ENCODE measurements at regions not wholly inside any gene's neighbourhood (a gene's known extent, or its start where the extent isn't known, plus 50 kb on each side); places are given as distances from the start of the nearest gene placed in this dataset.
A peak's percentile ranks its signal among the peaks of the same experiment; 100 is the strongest.
"Not testable (repeated sequence)": the region's sequence is repeated elsewhere in the genome, so short reads cannot be mapped to it uniquely, and the experiment has no call there.

GRCh38 chr13:111064661-111065060 is 50.4 kb upstream of the ARHGEF7 start:
- WGBS, 2 donors = 94 to 97% methylated on average over 3 of the region's 3 CpGs
- ATAC-seq (ENCODE audit: low FRiP score) (no peak), DNase-seq (no peak)
- no peak overlapping the region for H3K4me3 ChIP-seq (ENCODE audit: low read length in 2 of 2)
- no peaks in the 10 kb centered on the region for H3K4me1 ChIP-seq (ENCODE audit: control insufficient read depth in 1 of 2, insufficient read depth in 2 of 2, low read length in 2 of 2)
- no peaks in the 10 kb centered on the region for H3K27me3 ChIP-seq (ENCODE audit: control insufficient read depth in 1 of 2, insufficient read depth in 2 of 2, low read length in 1 of 2)
- H3K9me3 ChIP-seq (ENCODE audit: control insufficient read depth, low read length) = no peaks in the 10 kb centered on the region
- intact Hi-C loops (cut with DNase I) = loop anchor here (5.0 to 10.0 kb wide), 2 partner anchors 48 to 390 kb away; no protein-coding TSS in a partner anchor
- H3K27ac ChIP-seq (ENCODE audit: low read depth in 1 of 2, low read length in 2 of 2) = no peak overlapping the region
- H3K36me3 ChIP-seq (ENCODE audit: control insufficient read depth in 1 of 2, insufficient read depth in 2 of 2, low read length in 1 of 2) = no peaks in the 10 kb centered on the region

- no peak overlapping the region for H3K4me3 ChIP-seq (ENCODE audit: low read length in 2 of 2)
- no peak for ATAC-seq (ENCODE audit: low FRiP score)
- intact Hi-C loops (cut with DNase I) = loop anchor here in 1 of 2 donors (10.0 kb wide), 1 partner anchor 392 kb away; no protein-coding TSS in a partner anchor
- H3K36me3 ChIP-seq (ENCODE audit: control insufficient read depth in 1 of 2, insufficient read depth in 2 of 2, low read length in 1 of 2) = no peaks in the 10 kb centered on the region
- no peak overlapping the region for H3K27ac ChIP-seq (ENCODE audit: low read depth in 1 of 2, low read length in 2 of 2)
- H3K4me1 ChIP-seq (ENCODE audit: control insufficient read depth in 1 of 2, insufficient read depth in 2 of 2, low read length in 2 of 2) = no peaks in the 10 kb centered on the region
- no peaks in the 10 kb centered on the region for H3K9me3 ChIP-seq (ENCODE audit: control insufficient read depth, low read length)
- no peaks in the 10 kb centered on the region for H3K27me3 ChIP-seq (ENCODE audit: control insufficient read depth in 1 of 2, insufficient read depth in 2 of 2, low read length in 1 of 2)
- no peak for DNase-seq
- WGBS, 2 donors = 62 to 68% methylated on average over 2 of the region's 2 CpGs
Measured at GRCh38 chr13:111062966-111063365, 52.1 kb upstream of the ARHGEF7 start.

GRCh38 chr13:111062305-111062704 is 52.8 kb upstream of the ARHGEF7 start:
- no peaks in the 10 kb centered on the region for H3K27me3 ChIP-seq (ENCODE audit: control insufficient read depth in 1 of 2, insufficient read depth in 2 of 2, low read length in 1 of 2)
- no peak overlapping the region for H3K27ac ChIP-seq (ENCODE audit: low read depth in 1 of 2, low read length in 2 of 2)
- no peaks in the 10 kb centered on the region for H3K9me3 ChIP-seq (ENCODE audit: control insufficient read depth, low read length)
- ATAC-seq (ENCODE audit: low FRiP score) (peak; percentile 11), DNase-seq (no peak)
- no peaks in the 10 kb centered on the region for H3K4me1 ChIP-seq (ENCODE audit: control insufficient read depth in 1 of 2, insufficient read depth in 2 of 2, low read length in 2 of 2)
- H3K36me3 ChIP-seq (ENCODE audit: control insufficient read depth in 1 of 2, insufficient read depth in 2 of 2, low read length in 1 of 2) = no peaks in the 10 kb centered on the region
- WGBS, 2 donors = 92% methylated on average over 7 of the region's 7 CpGs
- no peak overlapping the region for H3K4me3 ChIP-seq (ENCODE audit: low read length in 2 of 2)
- intact Hi-C loops (cut with DNase I) = loop anchor here in 1 of 2 donors (10.0 kb wide), 1 partner anchor 392 kb away; no protein-coding TSS in a partner anchor

GRCh38 chr13:111061358-111062045 is 53.6 kb upstream of the ARHGEF7 start:
- ATAC-seq (ENCODE audit: low FRiP score) (no peak), DNase-seq (no peak)
- Histone ChIP-seq H3K27ac (ENCODE audit: low read depth in 1 of 2, low read length in 2 of 2) (no peak overlapping the region), H3K27me3 (ENCODE audit: control insufficient read depth in 1 of 2, insufficient read depth in 2 of 2, low read length in 1 of 2) (no peaks in the 10 kb centered on the region), H3K36me3 (ENCODE audit: control insufficient read depth in 1 of 2, insufficient read depth in 2 of 2, low read length in 1 of 2) (no peaks in the 10 kb centered on the region), H3K9me3 (ENCODE audit: control insufficient read depth, low read length) (no peaks in the 10 kb centered on the region), H3K4me1 (ENCODE audit: control insufficient read depth in 1 of 2, insufficient read depth in 2 of 2, low read length in 2 of 2) (no peaks in the 10 kb centered on the region), H3K4me3 (ENCODE audit: low read length in 2 of 2) (no peak overlapping the region)
- intact Hi-C loops (cut with DNase I) = loop anchor here in 1 of 2 donors (10.0 kb wide), 1 partner anchor 393 kb away; no protein-coding TSS in a partner anchor
- 91 to 92% methylated on average over 7 of the region's 7 CpGs for WGBS, 2 donors

- Histone ChIP-seq H3K4me1 (ENCODE audit: control insufficient read depth in 1 of 2, insufficient read depth in 2 of 2, low read length in 2 of 2) (no peaks in the 10 kb centered on the region), H3K4me3 (ENCODE audit: low read length in 2 of 2) (no peak overlapping the region), H3K9me3 (ENCODE audit: control insufficient read depth, low read length) (no peaks in the 10 kb centered on the region), H3K36me3 (ENCODE audit: control insufficient read depth in 1 of 2, insufficient read depth in 2 of 2, low read length in 1 of 2) (no peaks in the 10 kb centered on the region), H3K27me3 (ENCODE audit: control insufficient read depth in 1 of 2, insufficient read depth in 2 of 2, low read length in 1 of 2) (no peaks in the 10 kb centered on the region), H3K27ac (ENCODE audit: low read depth in 1 of 2, low read length in 2 of 2) (no peak overlapping the region)
- DNase-seq (no peak), ATAC-seq (ENCODE audit: low FRiP score) (no peak)
- intact Hi-C loops (cut with DNase I) = loop anchor here in 1 of 2 donors (10.0 kb wide), 1 partner anchor 394 kb away; no protein-coding TSS in a partner anchor
- 86 to 93% methylated on average over 4 of the region's 4 CpGs for WGBS, 2 donors
Measured at GRCh38 chr13:111060237-111060919, 54.7 kb upstream of the ARHGEF7 start.

- Histone ChIP-seq H3K27me3 (ENCODE audit: control insufficient read depth in 1 of 2, insufficient read depth in 2 of 2, low read length in 1 of 2) (no peaks in the 10 kb centered on the region), H3K4me3 (ENCODE audit: low read length in 2 of 2) (no peak overlapping the region), H3K4me1 (ENCODE audit: control insufficient read depth in 1 of 2, insufficient read depth in 2 of 2, low read length in 2 of 2) (no peaks in the 10 kb centered on the region), H3K9me3 (ENCODE audit: control insufficient read depth, low read length) (no peaks in the 10 kb centered on the region), H3K27ac (ENCODE audit: low read depth in 1 of 2, low read length in 2 of 2) (no peak overlapping the region), H3K36me3 (ENCODE audit: control insufficient read depth in 1 of 2, insufficient read depth in 2 of 2, low read length in 1 of 2) (no peaks in the 10 kb centered on the region)
- intact Hi-C loops (cut with DNase I) = no loop called here
- DNase-seq (no peak), ATAC-seq (ENCODE audit: low FRiP score) (no peak)
- 75 to 83% methylated on average over 5 of the region's 5 CpGs for WGBS, 2 donors
Measured at GRCh38 chr13:111058796-111059506, 56.2 kb upstream of the ARHGEF7 start.

GRCh38 chr13:111058339-111058738 is 56.8 kb upstream of the ARHGEF7 start:
- ATAC-seq (ENCODE audit: low FRiP score); H3K36me3 ChIP-seq (ENCODE audit: control insufficient read depth in 1 of 2, insufficient read depth in 2 of 2, low read length in 1 of 2); H3K27ac ChIP-seq (ENCODE audit: low read depth in 1 of 2, low read length in 2 of 2); DNase-seq; H3K27me3 ChIP-seq (ENCODE audit: control insufficient read depth in 1 of 2, insufficient read depth in 2 of 2, low read length in 1 of 2); H3K4me1 ChIP-seq (ENCODE audit: control insufficient read depth in 1 of 2, insufficient read depth in 2 of 2, low read length in 2 of 2); H3K9me3 ChIP-seq (ENCODE audit: control insufficient read depth, low read length); intact Hi-C loops (cut with DNase I); H3K4me3 ChIP-seq (ENCODE audit: low read length in 2 of 2): not testable (repeated sequence)

- DNase-seq = not testable (repeated sequence)
- 89 to 90% methylated on average over 19 to 21 of the region's 21 CpGs for WGBS, 2 donors
- intact Hi-C loops (cut with DNase I) = loop anchor here in 1 of 2 donors (2.0 kb wide), 1 partner anchor 137 kb away; the partner anchor contains the start of gene ANKRD10
Measured at GRCh38 chr13:111051726-111052232, 63.3 kb upstream of the ARHGEF7 start.

More at GRCh38 chr13:111051726-111052232, 63.3 kb upstream of the ARHGEF7 start:
- H3K9me3 ChIP-seq (ENCODE audit: control insufficient read depth, low read length); H3K27me3 ChIP-seq (ENCODE audit: control insufficient read depth in 1 of 2, insufficient read depth in 2 of 2, low read length in 1 of 2); H3K4me3 ChIP-seq (ENCODE audit: low read length in 2 of 2); H3K36me3 ChIP-seq (ENCODE audit: control insufficient read depth in 1 of 2, insufficient read depth in 2 of 2, low read length in 1 of 2); H3K4me1 ChIP-seq (ENCODE audit: control insufficient read depth in 1 of 2, insufficient read depth in 2 of 2, low read length in 2 of 2); H3K27ac ChIP-seq (ENCODE audit: low read depth in 1 of 2, low read length in 2 of 2); ATAC-seq (ENCODE audit: low FRiP score): not testable (repeated sequence)

All from aorta (tissue), 5 donors.